Spinal cord (tissue), 9 donors: ENCODE measurements at regions not wholly inside any gene's neighbourhood (a gene's known extent, or its start where the extent isn't known, plus 50 kb on each side); places are given as distances from the start of the nearest gene placed in this dataset.
A peak's percentile ranks its signal among the peaks of the same experiment; 100 is the strongest.

Source experiments
- DNase-seq, 6 donors: peaks; one replicate each; pipeline versions ENCODE4 v3.0.0 to v3.0.0-alpha.2; 2013 to 2015; ENCODE audit warnings: low spot score in 6 of 6, low read depth in 4 of 6
- H3K27ac ChIP-seq: one replicate; pipeline ENCODE4 v1.5.1; 2013; ENCODE audit warnings: low read depth, low read length, control low read depth
- H3K27me3 ChIP-seq: one replicate; pipeline ENCODE4 v1.6.1; 2013; ENCODE audit warnings: low read length; ENCODE audit not compliant: control insufficient read depth, insufficient read depth
- H3K36me3 ChIP-seq: one replicate; pipeline ENCODE4 v1.6.1; 2013; ENCODE audit warnings: low read length; ENCODE audit not compliant: control insufficient read depth, insufficient read depth
- H3K4me1 ChIP-seq: one replicate; pipeline ENCODE4 v1.6.1; 2013; ENCODE audit warnings: low read length; ENCODE audit not compliant: control insufficient read depth, insufficient read depth
- H3K4me3 ChIP-seq: one replicate; pipeline ENCODE4 v1.5.1; 2013; ENCODE audit warnings: low read depth, low read length, control low read depth
- H3K9me3 ChIP-seq: one replicate; pipeline ENCODE4 v1.6.1; 2013; ENCODE audit warnings: low read length; ENCODE audit not compliant: control insufficient read depth, insufficient read depth
- WGBS: methylation state at CpG from one replicate; pipeline ENCODE4 v1.1.5; 2013; ENCODE audit warnings: missing lambda C conversion rate; ENCODE audit not compliant: insufficient coverage; 5-methylcytosine and 5-hydroxymethylcytosine counted together
- donor health status: healthy.

GRCh38 chr16:79805621-79806020 lies 205.1 kb upstream of the MAF start:
- Histone ChIP-seq H3K4me1 (no peaks in the 10 kb centered on the region), H3K4me3 (no peak overlapping the region), H3K27me3 (no peaks in the 10 kb centered on the region), H3K9me3 (peaks cover 4% of the 10 kb centered on the region), H3K27ac (no peak overlapping the region), H3K36me3 (no peaks in the 10 kb centered on the region)
- peak in 5 of 6 donors; percentile 3 to 62 (median 17) for DNase-seq
- no CpG with 5 or more reads among the region's 2 CpGs for WGBS

GRCh38 chr16:79801646-79802045 lies 201.1 kb upstream of the MAF start:
- Histone ChIP-seq H3K27me3 (no peaks in the 10 kb centered on the region), H3K27ac (no peak overlapping the region), H3K4me1 (no peaks in the 10 kb centered on the region), H3K4me3 (no peak overlapping the region), H3K9me3 (no peaks in the 10 kb centered on the region), H3K36me3 (no peaks in the 10 kb centered on the region)
- DNase-seq = no peak
- WGBS = 67% methylated on average over 3 of the region's 5 CpGs

GRCh38 chr16:79800016-79800608 lies 199.6 kb upstream of the MAF start:
- no peaks in the 10 kb centered on the region for H3K9me3 ChIP-seq
- H3K27me3 ChIP-seq = no peaks in the 10 kb centered on the region
- no peak overlapping the region for H3K27ac ChIP-seq
- H3K4me1 ChIP-seq = no peaks in the 10 kb centered on the region
- no peak overlapping the region for H3K4me3 ChIP-seq
- DNase-seq = no peak
- WGBS = 43% methylated on average over 1 of the region's 3 CpGs
- H3K36me3 ChIP-seq = no peaks in the 10 kb centered on the region

GRCh38 chr16:79798416-79799053 lies 198.0 kb upstream of the MAF start:
- no peak overlapping the region for H3K4me3 ChIP-seq
- no peaks in the 10 kb centered on the region for H3K27me3 ChIP-seq
- H3K9me3 ChIP-seq = no peaks in the 10 kb centered on the region
- H3K36me3 ChIP-seq = no peaks in the 10 kb centered on the region
- no peak for DNase-seq
- no peaks in the 10 kb centered on the region for H3K4me1 ChIP-seq
- no CpG with 5 or more reads among the region's 2 CpGs for WGBS
- no peak overlapping the region for H3K27ac ChIP-seq

- H3K4me3 ChIP-seq = no peak overlapping the region
- no peaks in the 10 kb centered on the region for H3K27me3 ChIP-seq
- H3K4me1 ChIP-seq = no peaks in the 10 kb centered on the region
- H3K9me3 ChIP-seq = no peaks in the 10 kb centered on the region
- H3K27ac ChIP-seq = no peak overlapping the region
- 100% methylated on average over 4 of the region's 8 CpGs for WGBS
- no peak for DNase-seq
- no peaks in the 10 kb centered on the region for H3K36me3 ChIP-seq
These were observed 196.9 kb upstream of the MAF start for GRCh38 chr16:79797486-79797885.

- H3K9me3 ChIP-seq = no peaks in the 10 kb centered on the region
- DNase-seq = no peak
- H3K27ac ChIP-seq = no peak overlapping the region
- no peaks in the 10 kb centered on the region for H3K27me3 ChIP-seq
- H3K4me3 ChIP-seq = no peak overlapping the region
- no peaks in the 10 kb centered on the region for H3K36me3 ChIP-seq
- H3K4me1 ChIP-seq = no peaks in the 10 kb centered on the region
- WGBS = 100% methylated on average over 2 of the region's 4 CpGs
These were observed 195.0 kb upstream of the MAF start for GRCh38 chr16:79795556-79795955.

- H3K27me3 ChIP-seq = no peaks in the 10 kb centered on the region
- H3K4me3 ChIP-seq = no peak overlapping the region
- no peak overlapping the region for H3K27ac ChIP-seq
- no peaks in the 10 kb centered on the region for H3K4me1 ChIP-seq
- H3K36me3 ChIP-seq = no peaks in the 10 kb centered on the region
- DNase-seq = peak in 2 of 6 donors; percentile 23 to 68
- no peaks in the 10 kb centered on the region for H3K9me3 ChIP-seq
- WGBS = 66% methylated on average over 6 of the region's 8 CpGs
These were observed 194.4 kb upstream of the MAF start for GRCh38 chr16:79794941-79795340.

GRCh38 chr16:79792664-79793351 lies 192.3 kb upstream of the MAF start:
- no peak overlapping the region for H3K27ac ChIP-seq
- H3K27me3 ChIP-seq = no peaks in the 10 kb centered on the region
- H3K4me1 ChIP-seq = no peaks in the 10 kb centered on the region
- H3K36me3 ChIP-seq = no peaks in the 10 kb centered on the region
- H3K9me3 ChIP-seq = no peaks in the 10 kb centered on the region
- H3K4me3 ChIP-seq = no peak overlapping the region
- WGBS = 83% methylated on average over 4 of the region's 10 CpGs
- peak in 2 of 6 donors; percentile 9 to 62 for DNase-seq

GRCh38 chr16:79792076-79792475 lies 191.5 kb upstream of the MAF start:
- Histone ChIP-seq H3K9me3 (no peaks in the 10 kb centered on the region), H3K27me3 (no peaks in the 10 kb centered on the region), H3K4me3 (no peak overlapping the region), H3K4me1 (no peaks in the 10 kb centered on the region), H3K36me3 (no peaks in the 10 kb centered on the region), H3K27ac (no peak overlapping the region)
- DNase-seq = no peak
- WGBS = no CpG with 5 or more reads among the region's 6 CpGs

- H3K9me3 ChIP-seq = no peaks in the 10 kb centered on the region
- 91% methylated on average over 6 of the region's 6 CpGs for WGBS
- no peaks in the 10 kb centered on the region for H3K4me1 ChIP-seq
- DNase-seq = no peak
- H3K27me3 ChIP-seq = no peaks in the 10 kb centered on the region
- H3K27ac ChIP-seq = no peak overlapping the region
- H3K4me3 ChIP-seq = no peak overlapping the region
- no peaks in the 10 kb centered on the region for H3K36me3 ChIP-seq
These were observed 190.3 kb upstream of the MAF start for GRCh38 chr16:79790854-79791253.
